GM18873 (cell line): ENCODE measurements at regions not wholly inside any gene's neighbourhood (a gene's known extent, or its start where the extent isn't known, plus 50 kb on each side); places are given as distances from the start of the nearest gene placed in this dataset.

Experiments used
- ATAC-seq: cut with Tn5 transposase; IDR thresholded peaks from one replicate; pipeline ENCODE4 v1.9.1; 2021; ENCODE audit warnings: mild to moderate bottlenecking, moderate library complexity, moderate number of reproducible peaks; ENCODE audit not compliant: unreplicated experiment, low FRiP score

DNA sequence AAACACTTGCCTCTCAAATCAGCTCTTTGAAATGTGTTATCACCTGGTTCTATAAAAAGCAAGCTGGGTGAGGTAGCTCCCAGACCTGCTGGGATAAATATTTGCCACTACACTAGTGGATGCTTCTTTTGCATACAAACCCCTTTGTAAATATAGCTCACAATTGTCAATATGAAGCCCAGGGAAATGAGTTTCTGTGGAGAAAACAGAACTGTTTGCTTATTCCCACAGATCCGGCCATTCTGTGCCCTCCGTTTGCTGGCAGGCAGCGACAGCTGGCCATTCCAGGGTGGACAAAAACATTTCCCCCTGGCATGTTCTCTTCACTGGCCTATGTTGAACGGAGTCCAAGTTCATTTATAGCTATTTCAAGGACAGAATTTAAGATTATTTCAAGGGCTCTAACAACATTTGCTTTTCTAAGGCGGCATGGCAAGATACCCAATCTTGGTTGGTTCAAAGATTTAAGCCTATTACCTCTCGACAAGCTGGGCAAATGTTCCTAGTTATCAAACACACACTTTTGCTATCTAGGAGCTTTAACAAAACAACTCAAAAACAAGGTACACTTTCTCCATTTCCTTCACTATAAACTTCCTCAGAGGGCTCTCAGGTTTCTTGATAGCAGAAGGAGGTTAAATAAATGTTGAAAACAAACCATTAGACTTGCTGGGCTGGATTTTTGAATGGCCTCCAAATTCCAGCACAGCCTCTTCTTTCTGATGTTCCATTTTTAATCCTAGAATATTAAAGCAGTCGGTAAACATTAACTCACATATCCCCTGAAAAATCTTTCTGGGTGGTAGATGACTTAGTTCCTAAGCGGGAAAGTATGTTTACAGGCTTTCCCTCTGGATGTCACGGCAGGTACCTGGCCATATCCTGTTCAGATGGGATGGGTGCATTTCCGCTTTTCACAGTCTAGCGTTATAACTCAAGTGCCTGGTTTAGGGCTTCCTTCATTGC lies 332.3 kb downstream of the PLK2 start:
- no peak for ATAC-seq

DNA sequence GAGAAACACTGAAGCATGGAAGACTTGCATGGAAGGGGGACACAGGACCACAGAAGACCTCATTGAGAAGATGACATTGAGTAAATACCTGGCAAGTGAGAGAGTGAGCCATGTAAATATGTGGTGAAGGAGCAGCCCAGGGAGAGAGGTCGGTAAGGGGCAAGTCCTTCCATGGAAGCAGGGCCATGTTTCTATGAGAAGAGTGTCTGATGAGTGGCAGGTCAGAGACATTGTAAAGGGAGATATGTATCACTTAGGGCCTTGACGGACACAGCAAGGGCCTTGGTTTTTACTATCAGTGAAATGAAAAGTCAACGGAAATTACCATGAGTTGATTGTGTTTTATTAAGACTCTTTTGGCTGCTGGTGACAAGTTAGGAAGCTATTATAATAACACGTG lies 336.4 kb downstream of the PLK2 start:
- ATAC-seq = no peak

DNA sequence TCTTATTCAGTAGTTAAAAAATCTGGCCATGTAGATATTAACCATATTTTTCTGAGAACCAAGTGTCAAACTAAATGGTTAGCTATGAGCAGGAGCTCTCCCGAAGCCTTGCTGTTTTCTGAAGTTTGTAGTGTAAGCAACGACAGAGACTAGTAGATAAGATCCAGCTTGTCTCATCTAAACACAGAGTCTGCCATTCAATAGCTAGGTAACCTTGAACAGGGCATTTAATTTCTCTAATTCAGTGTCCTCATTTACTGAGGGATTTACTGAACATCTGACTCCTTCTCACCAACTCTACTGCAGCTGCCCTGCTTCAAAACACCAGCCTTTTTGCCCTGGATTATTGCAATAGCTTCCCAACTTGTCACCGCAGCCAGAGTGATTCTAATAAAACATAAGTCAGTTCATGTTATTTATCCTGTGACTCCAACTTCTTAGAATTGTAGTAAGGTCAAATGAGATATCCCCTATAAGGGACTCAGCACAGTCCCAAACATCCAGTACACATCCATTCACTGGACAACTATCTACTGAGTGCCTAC lies 337.0 kb downstream of the PLK2 start:
- ATAC-seq = no peak

DNA sequence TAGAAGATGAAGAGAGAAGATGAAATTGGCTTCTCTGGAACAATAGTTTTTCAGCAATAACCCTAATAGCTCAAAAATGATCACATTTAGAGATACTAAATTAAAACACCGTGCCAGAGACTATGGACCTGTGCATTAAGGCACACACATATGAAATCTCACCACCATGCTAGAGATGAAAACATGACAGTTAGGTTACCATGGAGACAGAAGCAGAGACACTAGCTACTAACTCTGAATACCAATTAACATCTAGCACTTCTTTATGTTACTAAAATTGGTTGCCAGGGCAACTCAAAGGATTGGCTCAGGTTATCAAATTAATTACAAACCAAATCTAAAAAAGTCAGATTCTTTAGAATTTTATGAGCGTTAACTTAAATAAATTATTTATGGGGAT lies 337.7 kb downstream of the PLK2 start:
- ATAC-seq = no peak

DNA sequence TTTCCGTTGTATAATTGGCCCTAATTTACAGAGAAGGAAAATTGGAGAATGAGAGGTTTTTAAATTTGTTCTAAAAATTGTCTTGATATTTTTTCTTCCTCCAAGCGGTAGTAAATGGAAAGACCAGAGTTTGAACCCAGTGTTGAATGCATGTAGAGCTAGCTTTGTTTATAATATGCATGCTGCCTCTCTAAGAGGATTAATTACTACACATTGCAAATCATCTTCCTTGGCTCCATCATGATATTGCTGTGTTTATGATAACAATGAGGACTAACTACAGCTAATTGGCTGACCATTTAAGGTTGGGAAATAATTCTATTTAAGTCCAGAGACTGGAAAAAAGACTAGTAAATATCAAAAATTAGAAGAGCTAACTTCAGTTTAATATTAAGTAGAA lies 338.5 kb downstream of the PLK2 start:
- no peak for ATAC-seq

DNA sequence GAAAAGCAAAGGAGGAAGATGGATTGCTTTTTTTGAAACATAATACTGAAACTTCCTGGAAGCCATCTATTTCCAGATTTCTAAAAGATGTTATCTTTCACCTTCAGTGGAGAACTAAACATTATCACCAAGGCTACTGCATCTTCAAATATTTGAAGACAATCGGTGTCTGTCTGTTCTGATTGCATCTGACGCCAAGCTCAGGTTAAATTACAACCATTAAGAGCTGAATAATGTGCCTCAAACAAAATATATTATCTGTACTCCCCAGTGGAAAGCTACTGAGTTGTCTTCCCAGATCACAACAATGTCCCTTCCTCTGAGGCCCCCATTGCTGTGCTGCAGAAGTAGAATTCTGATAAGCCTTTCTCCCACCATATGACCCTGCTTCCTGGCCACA lies 342.3 kb downstream of the PLK2 start:
- no peak for ATAC-seq

DNA sequence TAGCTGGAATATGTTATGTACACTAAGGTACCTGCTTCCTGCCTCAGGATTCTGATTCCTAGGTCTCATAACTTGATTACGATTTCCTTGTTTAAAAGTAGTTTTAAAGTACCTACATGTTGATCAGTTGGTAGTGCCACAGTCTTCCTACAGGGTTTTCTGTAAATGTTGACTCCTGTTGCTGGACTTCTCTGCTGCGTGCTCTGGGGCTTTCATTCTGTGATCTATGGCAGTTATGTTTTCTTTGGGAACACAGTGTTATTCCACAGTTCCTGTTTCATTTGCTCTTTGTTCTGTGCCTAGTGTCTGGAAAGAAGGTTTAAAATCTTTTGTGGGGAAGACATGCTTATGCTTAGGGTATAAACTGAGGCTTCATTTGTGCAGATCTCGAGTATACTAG lies 343.5 kb downstream of the PLK2 start:
- no peak for ATAC-seq

DNA sequence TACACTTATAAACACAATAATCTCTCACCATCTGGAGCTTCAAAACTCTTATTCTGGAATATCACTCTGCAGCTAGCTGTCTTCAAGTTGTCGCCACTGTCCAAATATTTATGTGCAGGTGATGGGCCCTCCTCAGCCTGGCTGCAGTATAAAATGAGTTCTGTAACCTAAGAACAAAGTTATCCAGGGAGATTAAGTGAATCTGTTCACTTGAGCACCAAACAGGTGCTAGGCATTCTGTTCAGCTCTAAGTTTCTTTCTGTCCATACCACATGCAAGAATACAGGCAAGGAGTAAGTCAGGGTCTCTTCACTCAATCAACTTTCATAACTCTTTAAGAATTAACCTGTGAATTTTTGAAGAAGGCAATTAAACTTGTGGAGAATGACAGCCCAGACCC lies 344.1 kb downstream of the PLK2 start:
- no peak for ATAC-seq

DNA sequence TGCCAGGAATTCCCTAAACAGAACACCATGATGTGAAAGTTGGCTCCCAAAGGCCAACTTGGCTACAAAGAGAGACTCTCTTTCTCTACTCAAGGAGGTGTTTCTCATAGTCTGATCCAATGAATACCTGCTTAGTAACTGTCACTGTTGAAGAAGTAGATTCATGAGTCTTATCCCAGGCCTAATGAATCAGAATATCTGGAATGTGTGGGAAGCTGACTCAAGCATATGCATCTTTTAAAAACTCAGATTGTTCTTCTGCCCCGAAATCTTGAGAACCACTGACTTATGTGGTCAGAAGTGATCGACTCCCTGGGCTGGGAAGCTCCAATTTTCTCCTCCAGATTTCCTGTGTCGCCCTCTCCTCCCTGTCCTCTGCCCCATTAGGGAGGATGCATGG lies 345.6 kb downstream of the PLK2 start:
- no peak for ATAC-seq

DNA sequence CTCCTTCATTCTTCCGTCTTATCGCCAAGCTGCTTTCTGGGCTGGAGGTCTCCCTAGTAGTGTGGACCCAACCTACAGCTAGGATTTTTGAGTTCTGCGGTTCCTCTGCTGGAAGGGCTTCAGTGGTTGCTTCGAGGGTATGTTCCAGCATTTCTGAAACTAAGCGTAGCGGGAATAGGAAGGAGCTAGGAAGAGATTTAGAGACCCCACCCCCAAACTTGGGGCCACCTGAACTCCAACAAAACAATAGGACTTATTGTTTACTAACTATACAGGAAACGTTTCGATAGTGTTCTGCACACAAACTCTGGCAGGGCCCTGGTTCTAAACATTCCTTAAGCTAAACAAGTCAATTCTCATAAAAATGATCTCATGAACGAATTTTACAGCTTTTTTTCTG lies 346.7 kb downstream of the PLK2 start:
- no peak for ATAC-seq

DNA sequence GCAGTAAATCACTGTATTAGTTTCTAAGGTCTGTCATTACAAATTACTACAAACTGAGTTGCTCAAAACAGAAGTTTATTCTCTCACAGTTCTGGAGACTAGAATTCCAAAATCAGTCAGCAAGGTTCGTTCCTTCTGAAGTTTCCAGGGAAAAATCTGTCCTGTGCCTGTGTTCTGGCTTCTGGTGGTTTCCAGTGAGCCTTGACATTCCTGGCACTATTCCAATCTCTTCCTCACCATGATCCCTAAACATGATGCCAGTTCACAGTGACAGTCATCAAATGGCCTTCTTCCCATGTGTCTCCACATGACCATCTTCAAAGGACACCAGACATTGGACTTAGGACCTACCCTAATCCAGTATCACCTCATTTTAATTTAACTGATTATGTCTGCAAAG lies 351.4 kb downstream of the PLK2 start:
- ATAC-seq = no peak

DNA sequence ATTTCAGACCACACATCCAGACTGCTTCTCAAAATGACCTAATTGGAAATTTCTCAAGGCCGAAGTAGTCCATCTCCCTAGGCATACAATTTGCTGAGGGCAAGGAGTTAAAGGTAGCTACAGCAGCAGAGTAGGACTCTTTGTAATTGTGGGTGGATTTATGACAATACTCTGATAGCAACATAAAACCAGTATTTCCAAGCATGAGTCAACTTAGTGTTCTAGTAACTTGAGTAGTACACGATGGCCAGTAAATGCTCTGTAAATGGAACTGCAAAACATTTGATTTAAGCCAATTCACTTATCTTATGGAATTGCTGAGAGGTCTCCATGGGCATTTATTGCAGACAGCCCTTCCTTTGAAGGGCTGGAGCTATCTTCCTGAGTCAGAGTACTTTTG lies 352.2 kb downstream of the PLK2 start:
- ATAC-seq = no peak

DNA sequence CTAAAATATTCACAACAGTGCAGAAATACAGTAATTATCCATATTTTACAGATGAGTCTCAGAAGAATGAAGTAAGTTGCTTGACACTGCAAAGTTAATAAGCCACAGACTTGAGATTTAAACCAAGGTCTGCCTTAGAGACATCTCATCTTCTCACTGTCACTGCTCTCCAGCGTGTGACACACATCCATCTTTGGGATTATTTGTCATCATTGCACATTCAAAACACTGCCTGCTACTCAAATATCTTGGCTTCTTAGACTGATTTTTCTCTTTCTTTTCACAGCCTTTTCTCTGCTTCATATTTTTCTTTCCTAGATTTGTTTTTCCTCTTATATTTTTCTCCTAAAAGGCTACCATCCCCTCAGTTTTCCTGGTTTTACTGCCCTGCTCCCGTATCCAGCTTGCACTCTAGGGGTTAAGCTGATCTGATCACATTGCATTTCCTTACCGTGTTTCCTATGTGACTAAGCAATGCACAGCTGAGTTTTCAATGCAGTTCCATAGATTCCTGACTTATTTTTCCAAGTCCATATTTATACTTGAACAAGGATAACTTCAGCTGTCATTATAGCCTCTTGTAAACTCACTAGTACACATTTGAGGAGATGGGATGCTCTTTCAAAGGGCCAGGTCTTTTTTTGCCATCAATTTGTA lies 353.0 kb downstream of the PLK2 start:
- no peak for ATAC-seq

DNA sequence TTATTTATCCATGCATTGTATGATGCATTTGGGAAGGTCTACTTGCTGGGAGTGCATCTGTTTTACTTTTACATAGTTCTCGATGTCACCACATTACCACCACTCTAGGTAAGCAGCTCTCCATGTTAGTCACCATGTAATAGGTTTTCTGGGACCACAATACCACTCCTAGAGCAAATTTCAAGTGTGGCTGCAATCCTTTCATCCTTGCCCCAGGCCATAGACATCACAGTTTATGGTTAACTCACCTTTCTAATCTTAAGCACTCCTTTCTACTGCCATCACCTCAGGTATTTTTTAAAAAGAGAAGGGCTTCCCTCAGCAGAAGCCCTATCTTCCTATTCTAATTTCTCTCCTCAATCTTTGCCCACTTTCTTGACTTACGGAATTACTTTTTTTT lies 354.1 kb downstream of the PLK2 start:
- ATAC-seq = no peak

DNA sequence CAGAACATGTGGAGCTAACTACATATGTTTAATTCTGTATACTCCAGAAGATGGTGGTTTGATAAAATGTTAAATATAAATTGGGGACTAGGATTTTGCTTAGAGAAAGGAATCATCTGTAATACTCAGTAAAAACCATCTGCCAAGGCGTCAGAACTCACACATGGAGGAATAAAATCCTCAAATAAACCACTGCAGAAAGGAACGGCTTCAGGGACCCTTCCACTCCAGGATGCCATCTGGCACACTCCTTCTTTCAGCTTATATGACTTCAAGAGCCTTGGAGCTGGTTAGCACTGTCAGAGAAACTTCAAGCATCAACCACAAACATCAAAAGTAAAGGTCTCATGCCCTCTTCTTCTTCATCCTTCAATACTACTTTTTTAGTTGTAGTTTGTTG lies 360.6 kb downstream of the PLK2 start:
- ATAC-seq = no peak

DNA sequence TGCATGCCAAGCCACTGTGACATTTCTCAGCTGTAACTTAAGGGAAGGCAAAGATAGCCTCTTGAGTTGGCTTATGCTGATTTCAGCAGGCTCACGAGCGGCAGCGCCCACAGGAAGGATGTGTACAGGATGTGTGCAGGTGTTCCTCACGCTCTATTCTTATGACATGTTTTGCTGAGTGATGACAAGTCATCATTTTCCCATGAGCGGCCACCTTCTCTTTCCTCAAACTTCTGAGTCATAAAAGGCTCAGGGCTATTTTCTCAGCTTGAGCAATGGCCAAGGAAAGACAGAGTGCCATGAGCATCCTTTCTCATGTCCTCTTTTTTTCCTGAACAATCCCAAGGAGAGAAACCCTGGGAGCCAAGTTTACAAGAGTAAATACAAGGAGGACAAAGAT lies 365.9 kb downstream of the PLK2 start:
- ATAC-seq = no peak

DNA sequence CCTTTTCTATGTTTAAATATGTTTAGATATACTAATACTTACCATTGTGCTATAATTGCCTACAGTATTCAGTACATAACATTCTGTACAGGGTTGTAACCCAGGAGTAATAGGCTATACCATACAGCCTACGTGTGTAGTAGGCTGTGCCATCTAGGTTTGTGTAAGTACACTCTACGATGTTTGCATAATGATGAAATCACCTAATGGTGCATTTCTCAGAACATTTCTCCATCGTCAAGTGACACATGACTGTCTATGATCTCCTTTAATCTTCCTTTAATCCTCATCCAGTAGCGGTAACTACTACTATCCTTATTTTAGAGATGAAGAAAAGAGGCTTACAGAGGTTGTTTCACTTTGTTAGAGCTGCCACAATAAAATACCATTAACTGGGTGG lies 369.2 kb downstream of the PLK2 start:
- no peak for ATAC-seq

DNA sequence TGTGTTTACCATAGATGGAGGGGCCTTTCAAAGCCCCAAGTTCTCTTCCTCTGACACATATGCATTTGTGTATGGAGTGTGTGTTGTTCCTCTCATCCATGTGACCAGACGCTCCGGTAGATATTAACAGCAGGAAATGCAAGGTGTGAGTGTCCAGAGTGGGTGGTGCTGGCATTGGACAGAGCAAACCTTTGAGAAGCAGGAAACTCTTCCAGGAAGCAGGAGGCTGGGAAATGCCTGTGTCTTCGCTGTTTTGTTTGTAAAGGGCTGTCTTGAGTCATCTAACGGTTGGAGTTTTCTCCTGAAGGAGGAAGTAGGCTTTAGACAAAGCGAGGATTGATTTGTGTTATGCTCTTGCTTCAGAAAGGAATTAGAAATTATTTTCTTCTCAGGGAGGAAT lies 370.9 kb downstream of the PLK2 start:
- ATAC-seq = no peak

DNA sequence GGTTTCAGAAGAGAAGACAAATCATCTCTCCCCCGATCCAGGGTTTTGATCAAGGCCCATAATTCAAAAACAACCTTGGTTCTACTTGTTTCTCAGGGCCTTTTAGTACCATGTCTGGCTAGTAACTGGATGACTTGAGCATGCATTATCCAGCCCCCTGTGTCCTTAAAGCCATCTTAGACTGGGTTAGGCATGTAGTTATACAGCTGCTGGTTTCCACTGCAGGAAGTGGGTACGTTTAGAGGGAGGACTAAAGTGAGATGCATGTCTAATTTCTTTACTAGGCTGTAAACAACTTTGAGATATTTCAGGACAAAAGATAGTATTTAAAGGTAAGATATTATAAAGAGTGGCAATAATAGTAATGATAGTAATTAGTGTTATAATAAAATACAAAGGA lies 372.0 kb downstream of the PLK2 start:
- no peak for ATAC-seq

DNA sequence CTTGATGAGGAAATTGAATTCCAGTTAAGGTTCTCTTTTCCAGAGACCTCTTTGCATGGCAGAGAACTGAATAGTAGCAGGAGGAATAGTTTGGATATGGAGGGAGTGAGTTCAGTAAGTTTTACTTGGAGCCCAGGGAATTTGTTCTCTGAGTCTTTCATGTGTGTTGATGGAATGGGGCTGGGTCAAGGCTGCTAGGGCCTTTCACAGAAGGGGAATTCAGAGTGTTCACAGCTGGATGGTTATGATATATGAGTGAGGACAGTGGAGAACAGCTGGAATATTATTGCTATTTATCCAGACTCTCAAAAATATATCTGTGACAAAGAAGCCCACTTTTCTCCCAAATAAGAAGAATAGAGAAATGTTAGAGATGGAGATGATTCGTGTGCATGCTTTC lies 372.8 kb downstream of the PLK2 start:
- no peak for ATAC-seq

DNA sequence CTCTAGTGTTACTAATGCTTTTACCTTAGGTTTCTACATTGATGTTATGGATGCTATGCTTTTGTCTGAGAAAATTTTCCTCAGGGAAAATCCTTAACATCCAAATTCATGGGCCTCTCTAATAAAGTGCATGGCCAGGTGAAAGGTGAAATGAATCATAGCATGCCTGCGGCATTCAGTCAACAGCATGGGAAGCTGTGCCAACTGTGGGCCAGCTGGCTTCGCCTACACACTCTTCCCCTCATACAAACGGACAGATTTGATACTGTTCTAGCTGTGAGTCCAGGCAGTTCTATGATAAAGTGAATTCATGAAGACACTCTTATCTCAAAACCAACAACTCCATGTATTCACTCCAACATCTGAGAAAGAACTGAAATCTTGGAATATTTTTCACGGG lies 374.1 kb downstream of the PLK2 start:
- no peak for ATAC-seq

DNA sequence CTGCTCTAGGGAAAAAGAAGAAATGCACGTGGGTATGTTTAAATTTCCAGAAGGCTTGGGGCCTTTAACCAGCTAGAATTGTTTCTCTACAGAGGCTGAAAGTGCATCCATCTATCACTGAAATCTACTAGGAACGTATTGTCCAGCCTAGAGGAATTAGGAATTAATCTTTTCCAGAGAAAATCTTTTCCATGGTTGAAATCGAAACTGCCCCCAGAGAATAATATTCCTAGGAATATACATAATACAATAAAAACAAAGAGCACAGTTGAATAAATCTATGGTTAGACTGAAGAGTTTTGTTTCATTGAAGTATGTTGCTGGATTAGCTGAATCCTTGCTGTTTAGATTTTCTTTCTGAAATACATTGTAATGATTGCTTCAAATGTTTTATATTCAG lies 378.5 kb downstream of the PLK2 start:
- ATAC-seq = no peak
